Neural cell (in vitro differentiated cells): ENCODE measurements at regions not wholly inside any gene's neighbourhood (a gene's known extent, or its start where the extent isn't known, plus 50 kb on each side); places are given as distances from the start of the nearest gene placed in this dataset.

Source experiments
- EP300 ChIP-seq: fragments of 450-650 bp; conservative IDR thresholded peaks from 2 replicates; pipeline ENCODE4 v1.6.1; 2014; ENCODE audit warnings: antibody characterized with exemption, mild to moderate bottlenecking, moderate library complexity; ENCODE audit not compliant: poor library complexity, severe bottlenecking
- EZH2 ChIP-seq: fragments of 200-600, 300-800 bp; shearing (Covaris generic), sonication (generic); IDR thresholded peaks from 2 replicates; pipeline ENCODE4 v1.6.1; 2014; ENCODE audit warnings: antibody characterized with exemption, low read length, borderline replicate concordance, mild to moderate bottlenecking; ENCODE audit not compliant: insufficient read depth, poor library complexity, severe bottlenecking
- MXI1 ChIP-seq: fragments of 450-650 bp; conservative IDR thresholded peaks from 2 replicates; pipeline ENCODE4 v1.6.1; 2014; ENCODE audit warnings: antibody characterized with exemption, mild to moderate bottlenecking; ENCODE audit not compliant: poor library complexity, severe bottlenecking
- TAF1 ChIP-seq: IDR thresholded peaks from 2 replicates; pipeline ENCODE4 v1.6.1; 2012; ENCODE audit warnings: low read depth
- TF ChIP-seq, protein P1 (sequence below): fragments of 450-650 bp; IDR thresholded peaks from 2 replicates; pipeline ENCODE4 v1.5.1; 2014; ENCODE audit warnings: antibody characterized with exemption, mild to moderate bottlenecking, moderate library complexity; ENCODE audit not compliant: poor library complexity, severe bottlenecking

DNA sequence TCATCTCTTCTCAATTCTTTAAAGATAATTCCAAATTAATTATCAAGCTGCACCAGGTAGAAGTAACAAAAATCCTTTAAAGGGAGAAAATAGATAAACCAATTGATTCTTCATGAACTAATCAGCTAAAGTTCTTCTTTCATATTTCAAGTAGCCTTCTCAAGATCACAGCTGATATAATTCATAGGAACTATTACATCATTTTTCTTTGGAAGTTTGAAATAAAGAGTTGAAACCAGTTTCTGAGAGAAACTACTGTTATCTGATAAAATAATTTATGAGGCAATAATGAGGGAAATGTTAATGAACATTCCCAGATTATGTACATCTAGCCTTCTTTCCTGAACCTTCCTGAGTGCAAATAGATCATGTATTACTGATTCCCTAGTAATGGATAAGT, 484.9 kb downstream of the METTL4 start:
- TF ChIP-seq, protein P1, sequence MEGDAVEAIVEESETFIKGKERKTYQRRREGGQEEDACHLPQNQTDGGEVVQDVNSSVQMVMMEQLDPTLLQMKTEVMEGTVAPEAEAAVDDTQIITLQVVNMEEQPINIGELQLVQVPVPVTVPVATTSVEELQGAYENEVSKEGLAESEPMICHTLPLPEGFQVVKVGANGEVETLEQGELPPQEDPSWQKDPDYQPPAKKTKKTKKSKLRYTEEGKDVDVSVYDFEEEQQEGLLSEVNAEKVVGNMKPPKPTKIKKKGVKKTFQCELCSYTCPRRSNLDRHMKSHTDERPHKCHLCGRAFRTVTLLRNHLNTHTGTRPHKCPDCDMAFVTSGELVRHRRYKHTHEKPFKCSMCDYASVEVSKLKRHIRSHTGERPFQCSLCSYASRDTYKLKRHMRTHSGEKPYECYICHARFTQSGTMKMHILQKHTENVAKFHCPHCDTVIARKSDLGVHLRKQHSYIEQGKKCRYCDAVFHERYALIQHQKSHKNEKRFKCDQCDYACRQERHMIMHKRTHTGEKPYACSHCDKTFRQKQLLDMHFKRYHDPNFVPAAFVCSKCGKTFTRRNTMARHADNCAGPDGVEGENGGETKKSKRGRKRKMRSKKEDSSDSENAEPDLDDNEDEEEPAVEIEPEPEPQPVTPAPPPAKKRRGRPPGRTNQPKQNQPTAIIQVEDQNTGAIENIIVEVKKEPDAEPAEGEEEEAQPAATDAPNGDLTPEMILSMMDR = no peak
- no peak for TF ChIP-seq EZH2
- TF ChIP-seq TAF1 = no peak
- no peak for TF ChIP-seq EP300
- TF ChIP-seq MXI1 = no peak
